ENCODE measurements at regions not wholly inside any gene's neighbourhood (a gene's known extent, or its start where the extent isn't known, plus 50 kb on each side); places are given as distances from the start of the nearest gene placed in this dataset.
A peak's percentile ranks its signal among the peaks of the same experiment; 100 is the strongest.

- no peak overlapping the region for H2BK20ac ChIP-seq (ENCODE audit: low read length)
- H3K14ac ChIP-seq (ENCODE audit: insufficient read length), result no peak overlapping the region
- H3K18ac ChIP-seq (ENCODE audit: extremely low read depth, low read length), result peak overlapping the region; percentile 42; the same call in 1 of the 2 replicates
- H3K4me3 ChIP-seq (ENCODE audit: extremely low read depth in 1 of 4, insufficient read depth in 2 of 4, low read depth in 3 of 4, low read length in 4 of 4), result no peak overlapping the region
- 39% methylated on average over 2 of the region's 2 CpGs; no CpG with 5 or more reads in 1 of the 2 experiments for WGBS, 2 experiments (ENCODE audit: extremely low coverage in 1 of 2, insufficient coverage in 1 of 2, insufficient read length in 1 of 2, insufficient replicate concordance in 2 of 2, low coverage in 1 of 2, low lambda C conversion rate in 2 of 2, missing lambda C conversion rate in 1 of 2)
- no peak overlapping the region for H2BK12ac ChIP-seq (ENCODE audit: low read depth, low read length)
- no peaks in the 10 kb centered on the region for H3K79me1 ChIP-seq (ENCODE audit: low read depth, low read length)
- no peak overlapping the region for H2AFZ ChIP-seq (ENCODE audit: low read length)
- no peak overlapping the region for H4K5ac ChIP-seq (ENCODE audit: insufficient read length, low read depth, low read length)
- no peak overlapping the region for H3K23ac ChIP-seq (ENCODE audit: insufficient read length)
- no peak overlapping the region for H3K56ac ChIP-seq (replicated peaks; ENCODE audit: insufficient read length, low read depth, low read length)
- peak overlapping the region; percentile 43 to 52 for H3K4me2 ChIP-seq (ENCODE audit: insufficient read depth in 1 of 2, low read depth in 2 of 2, low read length in 2 of 2)
- H3K9ac ChIP-seq (replicated peaks in 1 of 4; ENCODE audit: extremely low read depth in 1 of 4, low read depth in 3 of 4, low read length in 3 of 4), result no peak overlapping the region
- H3K27ac ChIP-seq (ENCODE audit: low read depth, low read length), result no peak overlapping the region
- ChIA-PET POLR2A (ENCODE audit: partially characterized antibody) (interaction anchor here (1.0 to 1.7 kb wide), 3 partner anchors 9 to 234 kb away, joined by 3 to 5 read pairs (median 4); no protein-coding TSS in a partner anchor), CTCF (ENCODE audit: partially characterized antibody) (interaction anchor here (0.7 kb wide), 1 partner anchor 174 kb away, joined by 3 read pairs; no protein-coding TSS in a partner anchor)
- H3K4ac ChIP-seq (replicated peaks; ENCODE audit: insufficient read length, low read depth, low read length), result no peak overlapping the region
- no peak overlapping the region for H4K8ac ChIP-seq (ENCODE audit: extremely low read depth, insufficient read depth, low read length)
- peaks cover 57 to 90% (median 82%) of the 10 kb centered on the region in 4 experiments for H3K27me3 ChIP-seq (replicated peaks in 1 of 4; ENCODE audit: control insufficient read depth in 3 of 4, extremely low read depth in 1 of 4, insufficient read depth in 3 of 4, low read length in 3 of 4)
- 0 out of 2 replicates have a peak overlapping the region, but pooled peaks have one; percentile 22 for H2BK15ac ChIP-seq (ENCODE audit: low read length)
- H3K23me2 ChIP-seq (ENCODE audit: low read depth, low read length), result peaks cover 3% of the 10 kb centered on the region; the same call in 1 of the 2 replicates
- FAIRE-seq (no peak), DNase-seq (ENCODE audit: low read depth in 1 of 2, low spot score in 2 of 2) (no peak)
- H2AK5ac ChIP-seq (ENCODE audit: low read depth, low read length), result no peak overlapping the region
- no peaks in the 10 kb centered on the region for H3K36me3 ChIP-seq (ENCODE audit: control insufficient read depth in 2 of 4, insufficient read depth in 4 of 4, low read length in 3 of 4)
- H3K79me2 ChIP-seq (ENCODE audit: control insufficient read depth in 1 of 2, insufficient read depth in 2 of 2, low read length in 2 of 2), result no peaks in the 10 kb centered on the region
- peaks cover 0 to 2% of the 10 kb centered on the region in 2 experiments; a peak in 1 of 4 replicates for H3K9me3 ChIP-seq (ENCODE audit: insufficient read depth in 2 of 2, low read depth in 1 of 2, low read length in 1 of 2)
- no peak overlapping the region for H4K91ac ChIP-seq (replicated peaks; ENCODE audit: insufficient read length, low read length)
- H3K4me1 ChIP-seq (replicated peaks in 1 of 4; ENCODE audit: control insufficient read depth in 3 of 4, insufficient read depth in 4 of 4, low read length in 3 of 4), result peaks cover 9 to 14% (median 10%) of the 10 kb centered on the region in 4 experiments; a peak in 6 of 7 replicates
- no peak for TF ChIP-seq SIRT6 (IDR thresholded peaks at IDR 0.05; ENCODE audit: low read length)
- no peak for TF ChIP-seq CREB1 (IDR thresholded peaks at IDR 0.05)
- TF ChIP-seq POLR2AphosphoS5 (IDR thresholded peaks at IDR 0.05; ENCODE audit: low read depth, low read length), result no peak
- no peak for TF ChIP-seq ATF3 (IDR thresholded peaks at IDR 0.05; ENCODE audit: insufficient read depth, low read depth, low read length)
- no peak for TF ChIP-seq JUN (IDR thresholded peaks at IDR 0.05; ENCODE audit: low read depth, low read length)
- TF ChIP-seq SP2 (IDR thresholded peaks at IDR 0.05; ENCODE audit: low read length), result no peak
- TF ChIP-seq JUND (IDR thresholded peaks at IDR 0.05; ENCODE audit: low read length), result no peak
- no peak for TF ChIP-seq CHD1 (IDR thresholded peaks at IDR 0.05; ENCODE audit: low read depth, low read length)
- TF ChIP-seq CBX8 (IDR thresholded peaks at IDR 0.05; ENCODE audit: borderline replicate concordance, low read depth, low read length), result no peak
- no peak for TF ChIP-seq EGR1 (IDR thresholded peaks at IDR 0.05; ENCODE audit: borderline replicate concordance, low read depth, low read length)
- TF ChIP-seq CEBPB (IDR thresholded peaks at IDR 0.05; ENCODE audit: low read depth, low read length), result no peak
- TF ChIP-seq RBBP5 (IDR thresholded peaks at IDR 0.05; ENCODE audit: borderline replicate concordance, low read depth, low read length), result no peak
- no peak overlapping the region for H2BK5ac ChIP-seq (ENCODE audit: low read depth, low read length)
- no peak overlapping the region for H2BK120ac ChIP-seq (replicated peaks; ENCODE audit: low read depth, low read length)
- H4K20me1 ChIP-seq (replicated peaks in 1 of 2; ENCODE audit: control insufficient read depth in 1 of 2, insufficient read depth in 2 of 2, low read length in 2 of 2), result peaks cover 3 to 18% of the 10 kb centered on the region in 2 experiments
Observed at GRCh38 chr5:171623107-171623506, 162.5 kb upstream of the SMIM23 start.

Data from H1 (cell line).